Colonic mucosa (tissue), 4 donors: ENCODE measurements at regions not wholly inside any gene's neighbourhood (a gene's known extent, or its start where the extent isn't known, plus 50 kb on each side); places are given as distances from the start of the nearest gene placed in this dataset.

ENCODE experiments used
- DNase-seq: peaks from one replicate; pipeline ENCODE4 v3.0.0-alpha.2; 2020
- H3K27ac ChIP-seq: fragments of 200-600 bp; one replicate; pipeline ENCODE4 v1.8.0; 2021
- H3K27me3 ChIP-seq: fragments of 200-600 bp; one replicate; pipeline ENCODE4 v1.8.0; 2021
- H3K36me3 ChIP-seq: fragments of 200-600 bp; one replicate; pipeline ENCODE4 v1.8.0; 2021
- H3K4me1 ChIP-seq: fragments of 200-600 bp; one replicate; pipeline ENCODE4 v1.8.0; 2021; ENCODE audit warnings: mild to moderate bottlenecking
- H3K4me3 ChIP-seq: fragments of 200-600 bp; one replicate; pipeline ENCODE4 v1.8.0; 2021
- H3K9ac ChIP-seq, 2 donors: one replicate each; pipeline ENCODE4 v1.7.0; 2013; ENCODE audit warnings: control low read depth in 2 of 2, low read depth in 2 of 2, low read length in 2 of 2
- H3K9me3 ChIP-seq: fragments of 200-600 bp; one replicate; pipeline ENCODE4 v1.8.0; 2021
- intact Hi-C: fragments of 100-400 bp; cut with DNase I; formaldehyde crosslinking; loops from one replicate; pipeline ENCODE4 v1.14.1; 2022
- TF ChIP-seq, protein P1 (sequence below): fragments of 200-600 bp; IDR thresholded peaks from one replicate; pipeline ENCODE4 v1.8.0; 2022; ENCODE audit warnings: antibody characterized with exemption, mild to moderate bottlenecking
- donor health status: healthy.
- donor health status: DM: no; HTN: no; CAD: no.
- donor health status: DM: no; HTN: no; CAD: no.

- TF ChIP-seq, protein P1, sequence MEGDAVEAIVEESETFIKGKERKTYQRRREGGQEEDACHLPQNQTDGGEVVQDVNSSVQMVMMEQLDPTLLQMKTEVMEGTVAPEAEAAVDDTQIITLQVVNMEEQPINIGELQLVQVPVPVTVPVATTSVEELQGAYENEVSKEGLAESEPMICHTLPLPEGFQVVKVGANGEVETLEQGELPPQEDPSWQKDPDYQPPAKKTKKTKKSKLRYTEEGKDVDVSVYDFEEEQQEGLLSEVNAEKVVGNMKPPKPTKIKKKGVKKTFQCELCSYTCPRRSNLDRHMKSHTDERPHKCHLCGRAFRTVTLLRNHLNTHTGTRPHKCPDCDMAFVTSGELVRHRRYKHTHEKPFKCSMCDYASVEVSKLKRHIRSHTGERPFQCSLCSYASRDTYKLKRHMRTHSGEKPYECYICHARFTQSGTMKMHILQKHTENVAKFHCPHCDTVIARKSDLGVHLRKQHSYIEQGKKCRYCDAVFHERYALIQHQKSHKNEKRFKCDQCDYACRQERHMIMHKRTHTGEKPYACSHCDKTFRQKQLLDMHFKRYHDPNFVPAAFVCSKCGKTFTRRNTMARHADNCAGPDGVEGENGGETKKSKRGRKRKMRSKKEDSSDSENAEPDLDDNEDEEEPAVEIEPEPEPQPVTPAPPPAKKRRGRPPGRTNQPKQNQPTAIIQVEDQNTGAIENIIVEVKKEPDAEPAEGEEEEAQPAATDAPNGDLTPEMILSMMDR: no peak
- no peak for DNase-seq
- intact Hi-C loops: no loop called here
- Histone ChIP-seq H3K9ac (no peak overlapping the region), H3K9me3 (no peaks in the 10 kb centered on the region), H3K4me3 (no peak overlapping the region), H3K27ac (no peak overlapping the region), H3K27me3 (no peaks in the 10 kb centered on the region), H3K36me3 (no peaks in the 10 kb centered on the region), H3K4me1 (no peaks in the 10 kb centered on the region)
These were observed 1470.8 kb upstream of the TENM4 start for GRCh38 chr11:80911666-80912065.

DNA sequence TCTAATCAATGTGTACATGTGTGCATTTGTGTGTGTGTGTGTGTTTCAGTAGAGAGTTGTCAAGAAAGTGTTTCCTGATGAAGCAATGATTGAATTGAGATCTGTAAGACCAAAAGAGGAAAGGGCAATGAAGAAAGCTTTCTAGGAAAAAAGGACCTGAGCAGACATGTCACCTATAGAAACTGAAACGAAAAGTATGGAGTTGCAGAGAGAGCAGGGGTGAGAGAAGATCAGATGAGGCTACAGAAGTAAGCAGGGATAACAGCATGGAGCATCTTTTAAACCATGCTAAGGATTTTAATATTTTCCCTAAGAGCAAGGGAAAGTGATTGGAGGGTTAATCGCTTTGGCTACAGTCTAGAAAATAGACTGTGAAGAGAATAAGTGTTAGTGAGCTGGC, 1459.4 kb upstream of the TENM4 start:
- H3K9ac ChIP-seq: no peak overlapping the region
- no peaks in the 10 kb centered on the region for H3K9me3 ChIP-seq
- H3K4me1 ChIP-seq: no peaks in the 10 kb centered on the region
- no peak for DNase-seq
- H3K36me3 ChIP-seq: no peaks in the 10 kb centered on the region
- H3K4me3 ChIP-seq: no peak overlapping the region
- intact Hi-C loops: no loop called here
- H3K27ac ChIP-seq: no peak overlapping the region
- TF ChIP-seq, protein P1: no peak
- no peaks in the 10 kb centered on the region for H3K27me3 ChIP-seq

GRCh38 chr11:80899381-80899780, 1458.6 kb upstream of the TENM4 start:
- no peak overlapping the region for H3K9ac ChIP-seq
- intact Hi-C loops: no loop called here
- no peak overlapping the region for H3K27ac ChIP-seq
- TF ChIP-seq, protein P1: no peak
- H3K4me1 ChIP-seq: no peaks in the 10 kb centered on the region
- DNase-seq: no peak
- no peaks in the 10 kb centered on the region for H3K9me3 ChIP-seq
- H3K36me3 ChIP-seq: no peaks in the 10 kb centered on the region
- H3K4me3 ChIP-seq: no peak overlapping the region
- H3K27me3 ChIP-seq: no peaks in the 10 kb centered on the region

- Histone ChIP-seq H3K9ac (no peak overlapping the region), H3K27ac (no peak overlapping the region), H3K4me3 (no peak overlapping the region), H3K27me3 (no peaks in the 10 kb centered on the region), H3K4me1 (no peaks in the 10 kb centered on the region), H3K36me3 (no peaks in the 10 kb centered on the region), H3K9me3 (no peaks in the 10 kb centered on the region)
- DNase-seq: no peak
- intact Hi-C loops: no loop called here
- TF ChIP-seq, protein P1: no peak
These were observed 1458.1 kb upstream of the TENM4 start for GRCh38 chr11:80898910-80899309.

- Histone ChIP-seq H3K27ac (no peak overlapping the region), H3K9me3 (no peaks in the 10 kb centered on the region), H3K9ac (no peak overlapping the region), H3K4me1 (no peaks in the 10 kb centered on the region), H3K27me3 (no peaks in the 10 kb centered on the region), H3K36me3 (no peaks in the 10 kb centered on the region), H3K4me3 (no peak overlapping the region)
- intact Hi-C loops: no loop called here
- TF ChIP-seq, protein P1: no peak
- no peak for DNase-seq
These were observed 1445.9 kb upstream of the TENM4 start for GRCh38 chr11:80886684-80887083.
